ENCODE measurements at regions not wholly inside any gene's neighbourhood (a gene's known extent, or its start where the extent isn't known, plus 50 kb on each side); places are given as distances from the start of the nearest gene placed in this dataset.

- no peak for TF ChIP-seq CTCF (IDR thresholded peaks at IDR 0.05; ENCODE audit: unreplicated experiment)
- Mint-ChIP-seq H3K36me3 (ENCODE audit: insufficient read depth, unreplicated experiment) (no peaks in the 10 kb centered on the region), H3K27ac (ENCODE audit: unreplicated experiment) (no peak overlapping the region), H3K9me3 (ENCODE audit: low read depth, unreplicated experiment) (peaks cover 9% of the 10 kb centered on the region), H3K4me3 (ENCODE audit: low read depth, unreplicated experiment) (no peak overlapping the region), H3K27me3 (ENCODE audit: unreplicated experiment) (no peaks in the 10 kb centered on the region), H3K4me1 (ENCODE audit: low read depth, unreplicated experiment) (no peaks in the 10 kb centered on the region)
- CTCF ChIA-PET: no interaction called here
- intact Hi-C loops (cut with micrococcal nuclease; ENCODE audit: unreplicated experiment): no loop called here
- no peak for DNase-seq
- no TSS peak for BruUV-seq (replicated peaks)
Measured at GRCh38 chrX:95071052-95071451, 1397.0 kb downstream of the FAM133A start.

- BruUV-seq (replicated peaks): no TSS peak
- intact Hi-C loops (cut with micrococcal nuclease; ENCODE audit: unreplicated experiment): no loop called here
- peaks cover 9% of the 10 kb centered on the region for H3K9me3 Mint-ChIP-seq (ENCODE audit: low read depth, unreplicated experiment)
- H3K27me3 Mint-ChIP-seq (ENCODE audit: unreplicated experiment): no peaks in the 10 kb centered on the region
- H3K27ac Mint-ChIP-seq (ENCODE audit: unreplicated experiment): no peak overlapping the region
- H3K4me1 Mint-ChIP-seq (ENCODE audit: low read depth, unreplicated experiment): no peaks in the 10 kb centered on the region
- no peak overlapping the region for H3K4me3 Mint-ChIP-seq (ENCODE audit: low read depth, unreplicated experiment)
- no peak for TF ChIP-seq CTCF (IDR thresholded peaks at IDR 0.05; ENCODE audit: unreplicated experiment)
- CTCF ChIA-PET: no interaction called here
- H3K36me3 Mint-ChIP-seq (ENCODE audit: insufficient read depth, unreplicated experiment): no peaks in the 10 kb centered on the region
- DNase-seq: no peak
Measured at GRCh38 chrX:95071621-95072020, 1397.6 kb downstream of the FAM133A start.

- TF ChIP-seq CTCF (IDR thresholded peaks at IDR 0.05; ENCODE audit: unreplicated experiment): no peak
- BruUV-seq (replicated peaks): no TSS peak
- no peak overlapping the region for H3K4me3 Mint-ChIP-seq (ENCODE audit: low read depth, unreplicated experiment)
- H3K36me3 Mint-ChIP-seq (ENCODE audit: insufficient read depth, unreplicated experiment): no peaks in the 10 kb centered on the region
- no peak overlapping the region for H3K27ac Mint-ChIP-seq (ENCODE audit: unreplicated experiment)
- DNase-seq: no peak
- CTCF ChIA-PET: no interaction called here
- intact Hi-C loops (cut with micrococcal nuclease; ENCODE audit: unreplicated experiment): no loop called here
- no peaks in the 10 kb centered on the region for H3K27me3 Mint-ChIP-seq (ENCODE audit: unreplicated experiment)
- peaks cover 7% of the 10 kb centered on the region for H3K9me3 Mint-ChIP-seq (ENCODE audit: low read depth, unreplicated experiment)
- H3K4me1 Mint-ChIP-seq (ENCODE audit: low read depth, unreplicated experiment): no peaks in the 10 kb centered on the region
Measured at GRCh38 chrX:95076449-95076848, 1402.4 kb downstream of the FAM133A start.

- no peak overlapping the region for H3K27ac Mint-ChIP-seq (ENCODE audit: unreplicated experiment)
- peaks cover 4% of the 10 kb centered on the region for H3K9me3 Mint-ChIP-seq (ENCODE audit: low read depth, unreplicated experiment)
- CTCF ChIA-PET: no interaction called here
- intact Hi-C loops (cut with micrococcal nuclease; ENCODE audit: unreplicated experiment): no loop called here
- no peaks in the 10 kb centered on the region for H3K27me3 Mint-ChIP-seq (ENCODE audit: unreplicated experiment)
- TF ChIP-seq CTCF (IDR thresholded peaks at IDR 0.05; ENCODE audit: unreplicated experiment): no peak
- no peaks in the 10 kb centered on the region for H3K4me1 Mint-ChIP-seq (ENCODE audit: low read depth, unreplicated experiment)
- no peak for DNase-seq
- BruUV-seq (replicated peaks): no TSS peak
- no peak overlapping the region for H3K4me3 Mint-ChIP-seq (ENCODE audit: low read depth, unreplicated experiment)
- no peaks in the 10 kb centered on the region for H3K36me3 Mint-ChIP-seq (ENCODE audit: insufficient read depth, unreplicated experiment)
Measured at GRCh38 chrX:95101851-95102390, 1427.9 kb downstream of the FAM133A start.
